ENCODE measurements at regions not wholly inside any gene's neighbourhood (a gene's known extent, or its start where the extent isn't known, plus 50 kb on each side); places are given as distances from the start of the nearest gene placed in this dataset.

DNA sequence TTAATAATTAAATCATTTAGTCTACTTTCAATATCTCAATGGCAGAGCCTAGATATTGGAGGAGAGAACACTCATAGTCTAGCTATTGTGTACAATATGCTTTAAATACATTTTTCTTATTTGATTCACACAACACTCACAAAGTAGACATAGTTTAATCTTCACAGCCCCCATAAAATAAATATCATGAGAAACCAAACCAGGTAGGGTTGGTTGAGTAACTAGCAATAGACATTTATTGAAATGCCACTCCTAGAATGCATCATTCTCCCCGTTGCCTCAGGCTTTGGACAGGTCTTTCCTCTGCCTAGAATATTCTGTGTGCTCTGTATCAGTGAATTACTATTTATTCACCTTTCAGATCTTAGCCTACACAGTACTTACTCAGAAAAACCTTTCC lies 141.9 kb downstream of the CEMIP2 start:
- POLR2A ChIA-PET, result no interaction called here

DNA sequence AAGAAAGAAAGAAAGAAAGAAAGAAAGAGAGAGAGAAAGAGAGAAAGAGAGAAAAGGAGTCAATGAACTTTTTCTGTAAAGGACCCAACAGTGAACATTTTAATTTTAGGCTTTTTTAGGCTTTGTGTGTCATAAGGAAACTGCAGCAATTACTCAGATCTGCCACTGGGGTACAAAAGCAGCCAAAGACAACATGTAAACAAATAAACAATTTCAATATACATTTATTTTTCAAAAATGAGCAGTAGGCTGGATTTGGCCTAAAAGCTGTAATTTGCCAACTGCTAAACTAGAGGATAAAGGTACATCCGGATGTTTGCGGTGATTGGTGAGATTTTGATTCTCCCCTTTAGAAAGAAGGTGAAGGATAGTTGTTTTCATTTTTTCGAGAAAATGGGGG lies 143.6 kb downstream of the CEMIP2 start:
- no peak overlapping the region for H3K4me3 Mint-ChIP-seq
- peaks cover 4% of the 10 kb centered on the region for H3K27me3 Mint-ChIP-seq
- ChIA-PET CTCF (no interaction called here), POLR2A (no interaction called here)
- no peaks in the 10 kb centered on the region for H3K9me3 Mint-ChIP-seq
- H3K27ac Mint-ChIP-seq, result no peak overlapping the region
- no peaks in the 10 kb centered on the region for H3K36me3 Mint-ChIP-seq (ENCODE audit: low read depth)
- intact Hi-C loops (cut with micrococcal nuclease), result loop anchor here (5.0 kb wide), 1 partner anchor 78 kb away; no protein-coding TSS in a partner anchor
- DNase-seq, result no peak
- ATAC-seq (ENCODE audit: low read depth), result no peak
- TF ChIP-seq, protein P1, sequence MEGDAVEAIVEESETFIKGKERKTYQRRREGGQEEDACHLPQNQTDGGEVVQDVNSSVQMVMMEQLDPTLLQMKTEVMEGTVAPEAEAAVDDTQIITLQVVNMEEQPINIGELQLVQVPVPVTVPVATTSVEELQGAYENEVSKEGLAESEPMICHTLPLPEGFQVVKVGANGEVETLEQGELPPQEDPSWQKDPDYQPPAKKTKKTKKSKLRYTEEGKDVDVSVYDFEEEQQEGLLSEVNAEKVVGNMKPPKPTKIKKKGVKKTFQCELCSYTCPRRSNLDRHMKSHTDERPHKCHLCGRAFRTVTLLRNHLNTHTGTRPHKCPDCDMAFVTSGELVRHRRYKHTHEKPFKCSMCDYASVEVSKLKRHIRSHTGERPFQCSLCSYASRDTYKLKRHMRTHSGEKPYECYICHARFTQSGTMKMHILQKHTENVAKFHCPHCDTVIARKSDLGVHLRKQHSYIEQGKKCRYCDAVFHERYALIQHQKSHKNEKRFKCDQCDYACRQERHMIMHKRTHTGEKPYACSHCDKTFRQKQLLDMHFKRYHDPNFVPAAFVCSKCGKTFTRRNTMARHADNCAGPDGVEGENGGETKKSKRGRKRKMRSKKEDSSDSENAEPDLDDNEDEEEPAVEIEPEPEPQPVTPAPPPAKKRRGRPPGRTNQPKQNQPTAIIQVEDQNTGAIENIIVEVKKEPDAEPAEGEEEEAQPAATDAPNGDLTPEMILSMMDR (IDR thresholded peaks at IDR 0.05), result no peak
- H3K4me1 Mint-ChIP-seq, result no peaks in the 10 kb centered on the region

More for the DNA sequence above, 141.9 kb downstream of the CEMIP2 start:
- intact Hi-C loops (cut with micrococcal nuclease), result loop anchor here (5.0 kb wide), 1 partner anchor 76 kb away; no protein-coding TSS in a partner anchor
- ATAC-seq (ENCODE audit: low read depth), result no peak
- Mint-ChIP-seq H3K27ac (no peak overlapping the region), H3K9me3 (no peaks in the 10 kb centered on the region), H3K36me3 (ENCODE audit: low read depth) (no peaks in the 10 kb centered on the region), H3K4me1 (no peaks in the 10 kb centered on the region), H3K27me3 (peaks cover 2% of the 10 kb centered on the region), H3K4me3 (no peak overlapping the region)
- TF ChIP-seq, protein P1 (IDR thresholded peaks at IDR 0.05), result no peak
- CTCF ChIA-PET, result no interaction called here
- DNase-seq, result no peak

DNA sequence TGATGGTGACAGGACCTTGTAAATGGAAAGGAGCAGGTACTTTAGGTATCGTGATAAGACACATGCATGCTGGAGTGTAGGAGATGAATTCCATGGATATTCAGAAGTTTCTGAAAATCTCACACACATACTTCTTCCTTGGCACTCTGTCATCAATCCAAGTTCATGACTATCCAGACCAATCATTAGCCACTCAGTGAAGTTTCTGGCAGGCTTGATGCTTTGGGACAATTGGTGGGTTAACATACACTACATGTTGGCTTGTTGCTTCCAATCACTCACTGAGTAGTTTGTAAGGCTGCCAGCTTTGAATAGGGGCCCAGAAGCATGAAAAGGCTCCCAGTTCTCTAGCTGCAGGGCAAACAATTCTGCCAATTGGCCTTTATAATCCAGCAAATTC lies 147.6 kb downstream of the CEMIP2 start:
- no peak overlapping the region for H3K27ac Mint-ChIP-seq

DNA sequence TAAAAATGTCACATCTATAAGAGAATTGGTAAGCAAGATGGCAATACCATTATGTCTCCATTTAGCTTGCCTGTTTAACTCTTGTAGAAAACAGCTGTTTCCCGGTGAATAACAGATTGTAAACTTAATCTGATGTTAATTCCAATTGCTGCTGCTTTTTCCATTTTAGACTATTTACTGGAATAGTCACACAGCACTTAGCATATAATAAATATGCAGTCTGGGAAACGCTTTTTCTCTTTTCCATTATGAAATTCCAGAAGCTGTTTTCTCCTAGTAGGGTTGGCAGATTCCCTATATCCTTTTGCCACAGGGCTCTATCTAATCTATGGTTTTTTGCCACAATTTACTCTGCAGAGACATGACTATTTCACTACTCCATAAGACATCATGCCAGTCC lies 148.0 kb downstream of the CEMIP2 start:
- no peak for ATAC-seq (ENCODE audit: low read depth)
- Mint-ChIP-seq H3K27me3 (peaks cover 3% of the 10 kb centered on the region), H3K4me1 (no peaks in the 10 kb centered on the region), H3K9me3 (peaks cover 2% of the 10 kb centered on the region), H3K4me3 (no peak overlapping the region), H3K27ac (no peak overlapping the region), H3K36me3 (ENCODE audit: low read depth) (no peaks in the 10 kb centered on the region)
- no peak for DNase-seq
- POLR2A ChIA-PET, result no interaction called here
- CTCF ChIA-PET, result no interaction called here
- intact Hi-C loops (cut with micrococcal nuclease), result no loop called here
- TF ChIP-seq, protein P1 (IDR thresholded peaks at IDR 0.05), result no peak

More for the DNA sequence above, 147.6 kb downstream of the CEMIP2 start:
- no peak overlapping the region for H3K4me3 Mint-ChIP-seq
- peaks cover 3% of the 10 kb centered on the region for H3K27me3 Mint-ChIP-seq
- no peaks in the 10 kb centered on the region for H3K4me1 Mint-ChIP-seq
- peaks cover 2% of the 10 kb centered on the region for H3K9me3 Mint-ChIP-seq
- TF ChIP-seq, protein P1 (IDR thresholded peaks at IDR 0.05), result no peak
- intact Hi-C loops (cut with micrococcal nuclease), result no loop called here
- ChIA-PET POLR2A (no interaction called here), CTCF (no interaction called here)
- DNase-seq, result no peak
- no peak for ATAC-seq (ENCODE audit: low read depth)
- no peaks in the 10 kb centered on the region for H3K36me3 Mint-ChIP-seq (ENCODE audit: low read depth)

DNA sequence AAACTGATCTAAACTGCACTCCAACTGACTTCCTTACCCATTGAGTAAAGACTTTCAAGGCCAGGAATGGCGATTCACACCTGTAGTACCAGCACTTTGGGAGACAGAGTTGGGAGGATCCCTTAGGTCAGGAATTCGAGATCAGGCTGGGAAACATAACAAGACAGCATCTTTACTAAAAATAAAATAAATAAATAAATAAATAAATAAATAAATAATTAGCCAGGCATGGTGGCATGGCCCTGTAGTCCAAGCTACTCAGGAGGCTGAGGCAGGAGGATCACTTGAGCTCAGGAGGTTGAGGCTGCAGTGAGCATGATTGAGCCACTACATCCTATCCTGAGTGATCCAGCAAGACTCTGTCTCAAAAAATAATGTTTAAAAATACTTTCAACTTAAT lies 148.4 kb downstream of the CEMIP2 start:
- POLR2A ChIA-PET, result no interaction called here
- no peak for ATAC-seq (ENCODE audit: low read depth)
- Mint-ChIP-seq H3K9me3 (peaks cover 2% of the 10 kb centered on the region), H3K27me3 (peaks cover 3% of the 10 kb centered on the region), H3K36me3 (ENCODE audit: low read depth) (no peaks in the 10 kb centered on the region), H3K4me1 (no peaks in the 10 kb centered on the region), H3K4me3 (no peak overlapping the region), H3K27ac (no peak overlapping the region)
- intact Hi-C loops (cut with micrococcal nuclease), result no loop called here
- DNase-seq, result no peak
- CTCF ChIA-PET, result no interaction called here
- TF ChIP-seq, protein P1 (IDR thresholded peaks at IDR 0.05), result no peak
